ENCODE measurements at regions not wholly inside any gene's neighbourhood (a gene's known extent, or its start where the extent isn't known, plus 50 kb on each side); places are given as distances from the start of the nearest gene placed in this dataset.

DNA sequence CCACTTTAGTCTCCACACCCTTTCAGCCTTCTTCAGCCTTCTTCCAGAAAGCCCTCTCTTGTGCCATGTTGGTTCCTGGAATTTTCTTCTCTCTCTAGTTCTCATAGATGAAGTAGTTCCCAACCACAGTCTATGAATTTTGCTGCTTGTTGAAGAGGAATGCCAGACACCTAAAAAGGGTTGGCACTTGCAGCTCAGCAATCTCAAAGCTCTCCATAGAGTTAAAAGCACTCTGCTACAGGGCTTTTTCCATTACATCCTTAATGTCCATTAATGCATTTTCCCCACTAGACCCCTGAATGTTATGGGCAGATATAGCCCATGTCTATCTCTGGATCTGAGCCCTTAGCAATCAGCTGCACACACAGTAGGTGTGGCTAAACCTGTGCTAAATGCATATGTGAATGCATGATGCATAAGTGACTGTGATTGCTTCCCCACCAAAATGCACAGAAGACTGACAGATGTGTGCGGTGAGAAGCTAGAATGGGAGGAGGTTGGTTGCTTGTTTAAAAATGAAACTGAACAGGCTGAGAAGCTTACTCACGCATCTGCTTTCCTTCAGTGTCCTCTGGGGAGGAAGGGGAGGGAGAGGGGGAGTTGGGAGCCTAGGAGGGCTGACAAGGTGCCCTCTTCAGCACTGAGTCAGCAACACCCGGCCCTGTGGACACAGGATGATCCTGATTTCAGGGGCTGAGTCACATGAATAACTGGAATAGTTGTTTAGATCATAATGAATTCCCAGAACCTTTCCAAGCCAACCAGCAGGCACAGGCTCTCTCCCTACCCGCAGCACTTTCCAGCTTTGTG, 146.1 kb upstream of the FGGY start:
- no peak overlapping the region for H3K4me3 ChIP-seq (ENCODE audit: low read length)
- H3K27me3 Mint-ChIP-seq (ENCODE audit: insufficient read depth) = peaks cover 23% of the 10 kb centered on the region
- H3K9me3 Mint-ChIP-seq = no peaks in the 10 kb centered on the region
- H3K4me1 ChIP-seq (ENCODE audit: control insufficient read depth, insufficient read depth, low read length) = no peaks in the 10 kb centered on the region
- no peak overlapping the region for H3K27ac Mint-ChIP-seq
- no peaks in the 10 kb centered on the region for H3K36me3 Mint-ChIP-seq (ENCODE audit: low read depth)
- H3K4me1 Mint-ChIP-seq = peaks cover 2% of the 10 kb centered on the region
- H3K27me3 ChIP-seq (ENCODE audit: control insufficient read depth, insufficient read depth, low read length, poor library complexity, severe bottlenecking) = peaks cover 26% of the 10 kb centered on the region
- H3K9ac ChIP-seq (ENCODE audit: extremely low read depth, low read length, poor library complexity, severe bottlenecking) = no peak overlapping the region
- DNase-seq = peak; percentile 53
- H3K4me3 Mint-ChIP-seq = no peak overlapping the region
- no peak for TF ChIP-seq CTCF (conservative IDR thresholded peaks at IDR 0.05)
- H3K27ac ChIP-seq (ENCODE audit: low read depth, low read length) = no peak overlapping the region
- H3K9me3 ChIP-seq (ENCODE audit: control insufficient read depth, low read length) = no peaks in the 10 kb centered on the region
- 55 to 84% methylated on average over 3 to 4 of the region's 4 CpGs for WGBS, 2 experiments (ENCODE audit: insufficient coverage in 1 of 2, insufficient read length in 1 of 2)
- no peaks in the 10 kb centered on the region for H3K36me3 ChIP-seq (ENCODE audit: control insufficient read depth, insufficient read depth, low read length)

DNA sequence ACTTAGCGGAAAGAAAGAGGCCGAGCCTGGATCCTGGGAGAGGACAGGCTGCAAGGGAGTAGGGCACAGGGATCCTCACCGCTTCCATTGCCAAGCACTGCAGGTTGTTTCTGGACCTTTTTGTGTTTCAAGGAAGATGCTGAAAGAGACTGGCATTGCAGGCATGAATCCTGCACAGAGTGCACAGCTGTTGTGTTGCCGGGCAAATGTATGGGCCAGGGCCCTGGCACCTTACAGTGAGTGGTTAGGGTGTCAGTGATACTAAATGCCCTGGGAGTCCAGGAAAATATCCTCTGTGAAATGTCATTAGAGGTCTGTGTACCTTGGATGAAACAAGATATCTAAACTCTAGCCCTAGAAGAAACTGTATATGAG, 145.5 kb upstream of the FGGY start:
- H3K4me1 Mint-ChIP-seq = peaks cover 2% of the 10 kb centered on the region
- no peaks in the 10 kb centered on the region for H3K9me3 Mint-ChIP-seq
- TF ChIP-seq CTCF (conservative IDR thresholded peaks at IDR 0.05) = no peak
- DNase-seq = no peak
- 88 to 100% methylated on average over 1 to 4 of the region's 4 CpGs for whole genome bisulfite sequencing, 2 experiments (ENCODE audit: insufficient coverage in 1 of 2, insufficient read length in 1 of 2)
- H3K4me3 Mint-ChIP-seq = no peak overlapping the region
- peaks cover 20% of the 10 kb centered on the region for H3K27me3 ChIP-seq (ENCODE audit: control insufficient read depth, insufficient read depth, low read length, poor library complexity, severe bottlenecking)
- H3K27ac Mint-ChIP-seq = no peak overlapping the region
- no peaks in the 10 kb centered on the region for H3K36me3 Mint-ChIP-seq (ENCODE audit: low read depth)
- no peak overlapping the region for H3K4me3 ChIP-seq (ENCODE audit: low read length)
- no peak overlapping the region for H3K27ac ChIP-seq (ENCODE audit: low read depth, low read length)
- peaks cover 19% of the 10 kb centered on the region for H3K27me3 Mint-ChIP-seq (ENCODE audit: insufficient read depth)
- no peaks in the 10 kb centered on the region for H3K9me3 ChIP-seq (ENCODE audit: control insufficient read depth, low read length)
- no peaks in the 10 kb centered on the region for H3K36me3 ChIP-seq (ENCODE audit: control insufficient read depth, insufficient read depth, low read length)
- no peaks in the 10 kb centered on the region for H3K4me1 ChIP-seq (ENCODE audit: control insufficient read depth, insufficient read depth, low read length)
- H3K9ac ChIP-seq (ENCODE audit: extremely low read depth, low read length, poor library complexity, severe bottlenecking) = no peak overlapping the region

DNA sequence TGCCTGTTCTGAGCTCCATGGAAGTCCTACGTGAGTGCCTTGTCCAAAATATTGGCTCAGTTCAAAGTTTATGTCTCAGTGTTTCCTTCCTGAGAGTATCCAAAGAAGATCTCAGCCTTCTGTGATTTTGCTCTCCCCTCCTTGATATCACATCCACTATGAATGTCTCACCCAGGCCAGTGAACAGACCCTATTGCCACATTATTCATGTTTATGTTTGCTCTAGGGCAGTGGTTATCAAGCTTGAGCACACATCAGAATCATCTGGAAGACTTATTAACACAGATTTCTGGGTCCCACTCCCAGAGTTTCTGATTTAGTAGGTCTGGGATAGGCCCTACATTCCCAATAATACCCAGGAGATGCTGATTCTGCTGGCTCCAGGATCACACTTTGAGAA, 145.0 kb upstream of the FGGY start:
- no peak overlapping the region for H3K27ac Mint-ChIP-seq
- peaks cover 17% of the 10 kb centered on the region for H3K27me3 Mint-ChIP-seq (ENCODE audit: insufficient read depth)
- no peaks in the 10 kb centered on the region for H3K36me3 Mint-ChIP-seq (ENCODE audit: low read depth)
- no peak overlapping the region for H3K4me3 Mint-ChIP-seq
- Histone ChIP-seq H3K9ac (ENCODE audit: extremely low read depth, low read length, poor library complexity, severe bottlenecking) (no peak overlapping the region), H3K36me3 (ENCODE audit: control insufficient read depth, insufficient read depth, low read length) (no peaks in the 10 kb centered on the region), H3K4me1 (ENCODE audit: control insufficient read depth, insufficient read depth, low read length) (peaks cover 3% of the 10 kb centered on the region), H3K4me3 (ENCODE audit: low read length) (no peak overlapping the region), H3K27me3 (ENCODE audit: control insufficient read depth, insufficient read depth, low read length, poor library complexity, severe bottlenecking) (peaks cover 16% of the 10 kb centered on the region), H3K9me3 (ENCODE audit: control insufficient read depth, low read length) (no peaks in the 10 kb centered on the region), H3K27ac (ENCODE audit: low read depth, low read length) (no peak overlapping the region)
- WGBS, 2 experiments (ENCODE audit: insufficient coverage in 1 of 2, insufficient read length in 1 of 2) = 94 to 100% methylated on average over 1 of the region's 1 CpG
- TF ChIP-seq CTCF (conservative IDR thresholded peaks at IDR 0.05) = no peak
- H3K4me1 Mint-ChIP-seq = peaks cover 3% of the 10 kb centered on the region
- DNase-seq = no peak
- H3K9me3 Mint-ChIP-seq = peaks cover under 1% of the 10 kb centered on the region

Measured in endodermal cell (in vitro differentiated cells).